NCI-H2227 treated with DMSO at 0.1 percent for 48 hours (cell line): ENCODE measurements at regions not wholly inside any gene's neighbourhood (a gene's known extent, or its start where the extent isn't known, plus 50 kb on each side); places are given as distances from the start of the nearest gene placed in this dataset.

ENCODE experiments used
- DNase-seq: peaks from one replicate; lab custom pipeline; 2025; lab: John Stamatoyannopoulos, UW

GRCh38 chr6:167566711-167567141 is 241.8 kb downstream of the TTLL2 start:
- DNase-seq, result no peak

GRCh38 chr6:167567142-167568033 is 242.5 kb downstream of the TTLL2 start:
- no peak for DNase-seq

GRCh38 chr6:167568407-167569024 is 243.6 kb downstream of the TTLL2 start:
- DNase-seq, result no peak

DNA sequence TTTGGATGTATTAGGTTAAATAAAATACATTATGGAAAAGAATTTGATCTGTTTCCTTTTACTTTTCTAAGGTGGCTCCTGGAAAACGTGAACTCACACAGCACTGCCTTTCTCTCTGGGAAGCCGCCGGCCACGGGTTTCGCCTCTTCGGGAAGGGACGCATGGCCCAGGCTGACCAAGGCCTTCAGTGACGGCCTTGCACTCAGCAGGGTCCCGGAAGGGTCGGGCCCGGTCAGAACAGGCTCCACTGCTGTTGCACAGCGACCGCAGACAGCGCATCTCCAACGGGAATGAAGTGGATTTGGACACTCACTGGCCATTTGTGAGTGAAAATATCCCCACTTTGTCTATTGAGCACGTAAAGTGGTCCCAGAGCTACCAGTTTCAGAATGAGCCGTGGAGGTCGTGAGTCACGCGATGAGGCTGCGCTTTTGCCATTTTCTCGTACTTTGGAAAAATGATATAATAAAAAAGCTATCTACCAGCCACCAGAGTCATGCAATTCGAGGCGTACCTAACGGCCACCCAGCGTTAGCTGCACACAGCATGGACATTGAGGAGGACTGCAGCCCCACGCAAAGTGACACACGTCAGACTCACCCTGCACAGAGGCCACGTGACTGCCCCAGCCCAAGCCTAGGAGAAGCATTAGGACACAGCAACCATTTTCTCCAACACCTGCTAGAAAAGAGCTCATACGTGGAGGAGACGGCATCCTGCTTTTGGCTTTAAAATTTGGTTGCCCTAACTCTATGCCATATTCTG is 244.3 kb downstream of the TTLL2 start:
- DNase-seq, result no peak

DNA sequence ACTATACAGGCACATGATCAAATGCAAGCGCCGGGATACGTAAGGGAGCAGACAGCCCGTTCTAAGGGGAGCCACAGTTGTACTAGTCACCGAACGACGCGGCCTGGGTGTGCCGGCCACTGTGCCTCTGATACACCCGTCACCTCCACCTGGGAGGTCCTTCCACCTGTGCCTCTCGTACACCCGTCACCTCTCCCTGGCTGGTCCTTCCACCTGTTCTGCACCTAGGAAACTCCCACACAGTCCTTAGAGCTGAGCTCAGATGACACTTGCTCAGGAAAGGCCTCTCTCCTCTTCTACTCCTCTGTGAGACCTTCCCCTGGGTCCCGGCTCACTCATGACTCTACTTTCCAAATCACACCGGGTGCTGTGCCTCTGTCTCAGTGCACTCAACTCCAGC is 245.0 kb downstream of the TTLL2 start:
- no peak for DNase-seq

DNA sequence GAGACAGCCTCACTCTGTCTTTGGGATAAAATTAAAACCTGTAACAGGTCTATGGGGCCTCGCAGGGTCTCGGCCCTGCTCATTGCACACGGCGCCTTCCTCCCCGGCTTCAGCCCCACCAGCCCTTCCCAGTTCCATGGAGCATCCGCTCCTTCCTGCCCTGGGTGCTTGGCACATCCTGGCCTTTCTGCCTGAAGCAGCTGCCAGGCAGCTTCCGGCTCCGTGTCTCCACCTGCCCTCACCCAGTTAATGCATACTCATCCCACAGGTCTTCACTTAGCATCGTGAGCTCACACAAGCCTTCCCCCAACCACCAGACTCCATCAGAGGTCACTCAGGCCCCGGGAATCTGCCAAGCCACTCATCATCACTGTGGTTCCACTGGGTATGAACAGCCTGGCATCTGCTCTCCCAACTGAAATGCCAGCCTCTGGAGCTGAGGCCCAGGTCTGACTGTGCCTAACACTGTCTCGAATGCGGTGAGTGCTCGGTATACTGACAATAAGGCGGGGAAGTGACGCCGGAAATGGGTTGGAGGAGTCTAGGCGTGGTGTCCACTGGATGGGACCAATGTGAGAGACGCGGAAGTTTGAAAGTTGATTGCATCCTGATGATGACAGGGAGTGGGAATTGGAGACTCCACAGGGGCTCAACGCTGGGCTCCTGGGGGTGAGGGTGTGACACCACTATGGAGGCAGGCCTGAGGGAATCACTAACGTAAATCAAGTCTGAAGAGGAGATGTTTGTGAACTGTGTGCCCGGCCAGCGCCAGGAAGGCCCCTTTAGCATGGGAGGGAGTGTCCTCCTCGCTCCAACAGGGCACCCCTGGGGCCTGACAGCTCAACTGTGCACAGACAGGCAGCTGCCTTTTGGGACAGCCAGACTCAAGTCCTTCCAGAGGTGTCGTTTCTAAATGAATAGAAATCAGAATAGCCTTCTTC is 245.8 kb downstream of the TTLL2 start:
- no peak for DNase-seq

DNA sequence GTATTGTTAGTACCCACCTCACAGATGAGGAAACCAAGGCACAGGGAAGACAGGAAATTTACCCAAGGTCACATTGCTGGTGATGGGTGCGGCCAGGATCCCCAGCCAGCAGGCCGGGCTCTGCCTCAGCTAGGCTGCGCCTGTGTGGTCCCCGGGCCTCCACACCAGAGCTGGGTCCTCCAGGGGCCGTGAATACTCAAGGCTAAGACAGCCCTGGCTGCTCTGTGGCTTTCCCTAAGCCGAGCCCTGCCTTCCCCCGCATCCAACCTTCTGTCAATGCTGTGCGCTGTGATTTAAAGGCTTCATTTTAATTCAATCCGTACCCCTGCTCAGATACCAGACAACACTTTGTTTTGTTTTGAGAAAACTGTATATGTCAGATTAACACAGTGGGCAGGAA is 246.7 kb downstream of the TTLL2 start:
- DNase-seq, result no peak

DNA sequence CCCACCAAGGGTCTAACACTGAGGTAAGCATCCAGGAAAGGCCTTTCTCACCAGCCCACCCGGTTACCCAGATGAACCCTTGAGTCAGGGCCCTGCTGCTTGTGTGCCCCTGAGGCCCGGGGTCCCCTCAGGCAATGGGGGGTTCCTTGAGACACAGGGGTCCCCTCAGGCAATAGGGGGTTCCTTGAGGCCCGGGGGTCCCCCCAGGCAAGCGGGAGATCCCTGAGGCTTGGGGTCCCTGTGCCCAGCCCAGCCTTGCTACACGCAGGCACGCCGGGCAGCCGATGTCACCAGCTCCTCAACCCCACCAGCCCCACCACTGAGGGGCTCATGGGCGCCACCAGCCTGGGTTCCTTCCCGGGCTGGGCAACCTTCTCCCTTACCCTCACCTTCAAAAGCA is 247.2 kb downstream of the TTLL2 start:
- DNase-seq, result no peak

DNA sequence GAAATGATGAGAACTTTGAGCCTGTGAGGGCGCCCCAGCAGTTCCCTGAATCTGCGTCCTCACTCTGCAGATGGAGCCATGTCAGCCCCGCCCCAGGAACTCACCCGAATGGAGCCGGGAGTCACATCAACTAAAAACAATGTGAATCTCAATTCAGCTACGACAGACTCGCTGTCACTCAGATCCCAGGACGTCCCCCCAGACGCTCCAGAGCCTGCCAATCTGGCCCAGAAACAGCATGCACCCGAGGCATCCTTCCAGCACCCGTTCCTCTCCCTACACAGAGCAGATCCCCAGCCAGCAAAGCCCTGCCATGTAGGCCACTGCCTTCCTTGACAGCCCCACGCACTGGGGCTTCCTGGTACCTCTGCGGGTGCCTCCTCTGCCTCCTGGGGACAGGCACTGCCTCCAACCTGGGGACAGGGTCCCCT is 248.0 kb downstream of the TTLL2 start:
- no peak for DNase-seq

GRCh38 chr6:167573461-167574215 is 248.8 kb downstream of the TTLL2 start:
- no peak for DNase-seq

GRCh38 chr6:167574431-167575151 is 249.7 kb downstream of the TTLL2 start:
- DNase-seq, result no peak

DNA sequence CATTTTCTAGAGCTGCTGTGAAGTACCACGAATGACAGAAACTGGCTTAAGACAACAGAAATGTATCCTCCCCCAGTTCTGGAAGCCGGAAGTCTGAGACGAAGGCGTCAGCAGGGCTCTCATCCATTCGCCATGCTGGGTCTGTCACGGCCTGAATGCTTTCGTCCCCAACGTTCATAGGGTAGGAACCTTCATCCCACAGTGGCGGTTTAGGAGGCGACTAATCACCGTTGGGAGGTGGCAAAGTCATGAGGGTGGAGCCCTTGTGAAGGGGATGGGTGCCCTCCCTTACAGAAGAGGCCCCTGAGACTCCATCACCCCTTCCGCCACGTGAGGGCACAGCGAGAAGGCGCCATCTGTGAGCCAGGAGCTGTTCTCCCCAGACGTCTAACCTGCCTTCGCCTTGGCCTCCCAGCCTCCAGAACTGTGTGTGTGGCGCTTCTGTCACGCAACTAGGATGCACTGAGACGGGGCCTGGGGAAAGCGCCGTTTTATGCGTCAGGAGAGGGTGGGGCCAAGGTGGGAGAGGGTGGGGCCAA is 250.3 kb downstream of the TTLL2 start:
- DNase-seq, result no peak

- DNase-seq, result no peak
Measured at GRCh38 chr6:167576050-167576741, 250.5 kb upstream of the AFDN start.

DNA sequence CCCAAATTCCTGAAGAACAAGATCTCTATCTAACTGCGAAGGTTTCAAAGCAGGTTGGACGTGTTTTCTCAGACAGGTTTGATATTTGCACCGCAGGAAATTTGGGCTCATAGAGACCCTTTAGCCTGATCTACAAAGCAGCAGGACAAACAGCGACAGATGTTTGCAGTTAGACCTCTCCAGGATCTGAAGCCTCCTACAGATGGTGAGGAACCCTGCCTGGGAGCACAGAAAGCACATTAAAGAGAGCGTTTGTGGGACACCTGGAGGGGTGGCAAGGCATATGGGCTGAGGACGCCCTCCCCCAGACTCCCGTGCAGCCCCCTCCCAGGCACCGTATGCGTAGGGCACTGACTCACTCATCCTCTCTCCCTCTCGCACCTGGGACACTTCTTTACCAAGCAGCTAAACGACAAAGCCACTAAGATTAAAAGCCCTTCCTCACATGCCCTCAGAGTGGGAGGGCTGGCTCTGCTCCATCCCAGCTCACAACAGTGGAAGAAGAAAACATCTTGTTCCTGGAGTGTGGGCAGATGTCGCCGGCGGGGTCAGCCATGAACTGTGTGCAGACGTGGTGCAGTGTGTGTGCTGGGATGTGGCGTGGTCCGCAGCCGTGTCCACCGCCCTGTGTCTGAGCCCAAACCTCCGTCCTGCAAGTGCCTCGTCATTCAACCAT is 249.7 kb upstream of the AFDN start:
- DNase-seq, result no peak

DNA sequence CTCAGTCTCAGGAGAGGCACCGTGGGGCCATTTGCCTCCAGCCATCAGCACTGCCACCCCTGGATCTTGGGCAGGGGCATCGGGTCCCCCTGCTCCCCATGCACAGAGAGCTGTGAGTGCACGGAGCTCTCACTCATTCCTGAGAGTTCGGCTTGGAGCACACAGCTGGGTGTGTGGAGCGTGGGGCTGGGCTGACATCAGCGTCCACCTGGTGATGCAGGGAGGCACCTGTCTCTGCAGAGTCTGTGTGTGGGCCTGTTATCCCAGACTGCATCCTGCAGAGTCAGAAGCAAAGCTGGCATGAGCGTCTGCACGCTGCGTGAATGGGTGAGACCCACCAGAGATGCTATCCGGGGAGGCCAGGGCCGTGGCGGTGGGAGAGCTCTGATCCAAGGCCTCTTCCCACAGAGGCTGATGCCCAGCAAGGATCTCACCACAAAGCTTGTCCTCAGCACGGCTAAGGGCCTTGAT is 248.8 kb upstream of the AFDN start:
- no peak for DNase-seq

- no peak for DNase-seq
Measured at GRCh38 chr6:167578371-167578901, 248.3 kb upstream of the AFDN start.

DNA sequence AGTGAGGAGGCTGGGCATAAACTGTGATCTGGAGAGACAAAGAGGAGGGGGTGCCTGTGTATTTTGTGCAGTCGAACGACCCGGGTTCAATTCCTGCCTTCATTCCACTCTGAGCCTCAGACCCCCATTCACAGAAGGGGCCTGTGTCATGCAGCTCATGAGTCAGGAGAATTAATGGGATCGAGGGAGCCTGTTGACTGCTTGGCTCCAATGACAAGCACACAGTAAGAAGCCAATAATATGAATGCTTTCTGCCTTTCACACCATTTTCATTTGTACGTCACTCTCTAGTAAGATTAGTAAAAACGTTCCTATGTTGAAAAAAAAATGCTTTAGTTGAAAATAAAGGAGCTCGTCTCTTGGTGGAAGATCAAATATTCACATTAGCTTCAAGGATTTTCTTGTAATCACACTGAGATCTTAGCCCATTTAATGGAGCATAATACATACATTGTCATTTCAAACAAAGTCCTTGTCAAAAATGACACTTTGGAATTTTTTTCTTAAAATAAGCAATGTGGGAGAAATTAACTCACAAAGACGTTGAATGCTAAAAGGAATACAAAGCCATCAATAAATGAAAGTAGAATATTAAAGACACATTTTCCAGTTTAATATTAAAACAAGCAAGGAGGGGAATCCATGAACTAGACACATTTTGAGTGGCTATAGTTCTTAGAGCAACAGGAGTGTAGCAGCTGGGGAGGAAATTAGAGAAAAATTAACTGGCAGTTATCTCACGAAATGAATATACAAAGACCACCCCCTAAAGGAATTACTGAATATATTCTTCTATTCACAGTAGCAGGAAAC is 246.7 kb upstream of the AFDN start:
- DNase-seq, result no peak

DNA sequence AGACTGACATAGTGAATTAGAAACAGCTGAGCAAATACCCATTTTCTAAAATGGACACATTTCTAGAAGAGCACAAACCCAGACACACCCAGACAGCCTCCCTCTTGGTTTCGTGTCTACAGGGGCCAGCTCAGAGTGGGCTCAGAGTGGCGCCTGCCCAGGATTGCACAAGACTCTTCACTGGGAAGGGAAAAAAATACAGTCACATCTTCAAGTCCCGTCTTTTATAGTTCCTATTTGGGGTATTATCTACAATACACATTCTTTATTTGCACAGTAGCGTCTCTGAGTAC is 246.1 kb upstream of the AFDN start:
- DNase-seq, result no peak
